ENCODE measurements at regions not wholly inside any gene's neighbourhood (a gene's known extent, or its start where the extent isn't known, plus 50 kb on each side); places are given as distances from the start of the nearest gene placed in this dataset.
"Not testable (repeated sequence)": the region's sequence is repeated elsewhere in the genome, so short reads cannot be mapped to it uniquely, and the experiment has no call there.

DNA sequence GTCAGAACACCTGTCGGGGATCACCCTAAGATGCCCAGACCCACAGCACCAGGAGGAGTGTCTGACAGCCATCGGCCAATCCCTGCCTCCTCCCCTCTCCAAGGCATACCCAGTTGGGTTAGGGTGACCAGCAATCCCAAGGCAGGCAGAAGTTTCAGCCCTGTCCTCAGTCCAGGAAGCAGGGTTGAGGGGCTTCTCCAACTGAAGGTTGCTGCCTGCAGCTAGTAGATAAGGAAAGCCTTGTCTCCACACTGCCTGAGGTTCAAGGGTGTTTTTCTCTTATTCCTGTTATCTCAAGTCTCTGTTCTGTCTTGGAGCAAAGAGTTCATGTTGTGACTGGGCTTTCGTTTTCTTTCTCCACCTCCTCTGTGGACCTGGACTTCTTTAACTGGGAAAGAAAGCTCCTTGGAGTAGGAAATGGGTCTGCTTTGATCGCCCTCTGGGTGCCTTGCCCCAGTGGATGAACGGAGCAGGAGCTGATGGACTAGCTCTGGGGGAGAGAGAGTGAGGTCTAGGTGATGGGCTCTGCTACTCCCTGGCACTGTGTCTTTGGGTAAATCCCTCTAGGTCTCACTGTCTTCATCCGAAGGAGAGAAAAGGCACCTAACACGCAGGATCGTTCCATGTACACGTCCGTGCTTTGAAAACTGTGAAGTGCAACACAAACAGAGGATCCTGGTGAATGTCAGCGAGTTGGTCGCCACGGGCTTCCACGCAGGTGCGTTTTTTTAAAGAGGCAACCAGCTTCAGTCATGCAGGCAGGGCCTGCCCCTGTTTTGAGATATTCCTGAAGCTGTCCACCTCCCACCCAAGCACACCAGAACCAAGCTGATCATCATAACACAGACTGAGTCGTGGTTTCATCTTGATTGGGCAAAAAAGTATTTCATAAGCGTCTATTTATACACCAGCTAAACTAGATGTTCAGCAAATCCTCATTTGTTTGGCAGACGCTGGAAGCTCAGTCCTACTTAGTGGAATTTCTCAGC is 52.5 kb upstream of the FOXN3 start:
- DNase-seq (ENCODE audit: low spot score in 2 of 2): no peak
- H3K36me3 ChIP-seq (replicated peaks): no peaks in the 10 kb centered on the region

GRCh38 chr14:89468566-89468965 is 51.5 kb upstream of the FOXN3 start:
- Histone ChIP-seq H3K9me3 (no peaks in the 10 kb centered on the region), H3K27me3 (ENCODE audit: low read depth) (no peaks in the 10 kb centered on the region), H3K36me3 (replicated peaks) (no peaks in the 10 kb centered on the region), H3K4me3 (no peak overlapping the region), H3K4me1 (no peaks in the 10 kb centered on the region)
- no peak for DNase-seq (ENCODE audit: low spot score in 2 of 2)
- in situ Hi-C loops (cut with MboI; ENCODE audit: low sequenced_read_pairs): no loop called here

More for the DNA sequence above, 52.5 kb upstream of the FOXN3 start:
- Histone ChIP-seq H3K9me3 (no peaks in the 10 kb centered on the region), H3K4me3 (no peak overlapping the region), H3K27me3 (ENCODE audit: low read depth) (no peaks in the 10 kb centered on the region), H3K4me1 (no peaks in the 10 kb centered on the region)
- in situ Hi-C loops (cut with MboI; ENCODE audit: low sequenced_read_pairs): no loop called here

DNA sequence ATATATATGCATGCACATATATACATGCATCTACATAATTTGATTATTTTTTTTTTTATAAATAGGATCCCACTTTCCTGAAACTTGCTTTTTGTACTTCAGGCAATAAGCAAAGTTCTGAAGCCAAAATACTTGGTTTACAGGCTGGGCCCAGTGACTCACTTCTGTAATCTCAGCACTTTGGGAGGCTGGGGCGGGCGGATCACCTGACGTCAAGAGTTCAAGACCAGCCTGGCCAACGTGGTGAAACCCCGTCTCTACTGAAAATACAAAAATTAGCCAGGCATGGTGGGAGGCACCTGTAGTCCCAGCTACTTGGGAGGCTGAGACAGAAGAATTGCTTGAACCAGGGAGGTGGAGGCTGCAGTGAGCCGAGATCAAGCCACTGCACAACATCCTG is 51.0 kb upstream of the FOXN3 start:
- H3K4me1 ChIP-seq; H3K4me3 ChIP-seq; H3K27me3 ChIP-seq (ENCODE audit: low read depth); DNase-seq (ENCODE audit: low spot score in 2 of 2); H3K36me3 ChIP-seq (replicated peaks); H3K9me3 ChIP-seq; in situ Hi-C loops (cut with MboI; ENCODE audit: low sequenced_read_pairs): not testable (repeated sequence)

DNA sequence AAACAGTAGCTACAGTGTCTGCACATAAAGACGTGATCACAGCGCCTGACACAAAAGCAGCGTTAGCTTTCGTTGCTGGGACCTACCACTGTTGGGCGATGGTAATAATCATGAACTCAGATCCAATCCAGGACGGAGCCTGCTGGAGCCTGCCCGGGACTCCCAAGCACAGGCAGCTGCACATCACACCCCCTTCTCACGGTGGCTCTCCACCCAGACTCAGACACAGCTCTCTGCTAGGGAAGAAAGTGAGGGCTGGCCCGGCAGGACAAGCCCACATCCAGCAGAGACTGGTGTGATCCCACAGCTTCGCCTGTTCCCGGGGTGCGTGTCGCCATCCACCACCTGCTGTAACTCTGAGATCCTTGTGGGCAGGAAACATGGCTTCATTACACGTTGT is 49.9 kb upstream of the FOXN3 start:
- in situ Hi-C loops (cut with MboI; ENCODE audit: low sequenced_read_pairs): no loop called here
- no peak overlapping the region for H3K4me3 ChIP-seq
- H3K4me1 ChIP-seq: no peaks in the 10 kb centered on the region
- DNase-seq (ENCODE audit: low spot score in 2 of 2): no peak
- no peaks in the 10 kb centered on the region for H3K36me3 ChIP-seq (replicated peaks)
- no peaks in the 10 kb centered on the region for H3K9me3 ChIP-seq
- H3K27me3 ChIP-seq (ENCODE audit: low read depth): no peaks in the 10 kb centered on the region
